ENCODE measurements at regions not wholly inside any gene's neighbourhood (a gene's known extent, or its start where the extent isn't known, plus 50 kb on each side); places are given as distances from the start of the nearest gene placed in this dataset.
A peak's percentile ranks its signal among the peaks of the same experiment; 100 is the strongest.

DNA sequence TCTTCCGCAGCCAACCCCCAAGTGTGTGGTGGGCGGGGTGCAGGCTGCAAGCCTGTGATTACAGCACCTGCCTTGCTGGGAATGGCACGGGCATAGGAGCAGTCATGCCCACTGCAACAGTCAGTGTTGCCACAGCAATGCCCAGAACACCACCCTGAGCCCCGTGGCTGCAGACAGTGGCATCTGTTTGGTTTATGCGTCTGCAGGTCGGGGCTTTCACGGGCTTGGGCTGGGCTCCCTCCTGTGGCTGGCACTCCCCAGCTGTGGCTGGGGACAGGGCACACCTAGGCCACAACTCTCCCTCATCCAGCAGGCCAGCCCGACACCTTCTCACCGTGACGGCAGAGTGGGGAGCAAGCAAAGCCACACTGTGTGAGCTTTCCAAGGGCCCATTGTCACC, 115.3 kb upstream of the C1QTNF9B start:
- TF ChIP-seq, protein P1, sequence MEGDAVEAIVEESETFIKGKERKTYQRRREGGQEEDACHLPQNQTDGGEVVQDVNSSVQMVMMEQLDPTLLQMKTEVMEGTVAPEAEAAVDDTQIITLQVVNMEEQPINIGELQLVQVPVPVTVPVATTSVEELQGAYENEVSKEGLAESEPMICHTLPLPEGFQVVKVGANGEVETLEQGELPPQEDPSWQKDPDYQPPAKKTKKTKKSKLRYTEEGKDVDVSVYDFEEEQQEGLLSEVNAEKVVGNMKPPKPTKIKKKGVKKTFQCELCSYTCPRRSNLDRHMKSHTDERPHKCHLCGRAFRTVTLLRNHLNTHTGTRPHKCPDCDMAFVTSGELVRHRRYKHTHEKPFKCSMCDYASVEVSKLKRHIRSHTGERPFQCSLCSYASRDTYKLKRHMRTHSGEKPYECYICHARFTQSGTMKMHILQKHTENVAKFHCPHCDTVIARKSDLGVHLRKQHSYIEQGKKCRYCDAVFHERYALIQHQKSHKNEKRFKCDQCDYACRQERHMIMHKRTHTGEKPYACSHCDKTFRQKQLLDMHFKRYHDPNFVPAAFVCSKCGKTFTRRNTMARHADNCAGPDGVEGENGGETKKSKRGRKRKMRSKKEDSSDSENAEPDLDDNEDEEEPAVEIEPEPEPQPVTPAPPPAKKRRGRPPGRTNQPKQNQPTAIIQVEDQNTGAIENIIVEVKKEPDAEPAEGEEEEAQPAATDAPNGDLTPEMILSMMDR (IDR thresholded peaks at IDR 0.05; ENCODE audit: unreplicated experiment in 3 of 3), result no peak
- peaks cover 3% of the 10 kb centered on the region for H3K27me3 Mint-ChIP-seq (ENCODE audit: low read depth)
- H3K36me3 Mint-ChIP-seq (ENCODE audit: low read depth), result no peaks in the 10 kb centered on the region
- peak overlapping the region in 1 of 3 experiments; percentile 72 for H3K27ac Mint-ChIP-seq
- no peaks in the 10 kb centered on the region for H3K9me3 Mint-ChIP-seq
- H3K4me3 Mint-ChIP-seq, result no peak overlapping the region
- H3K4me1 Mint-ChIP-seq, result no peaks in the 10 kb centered on the region

DNA sequence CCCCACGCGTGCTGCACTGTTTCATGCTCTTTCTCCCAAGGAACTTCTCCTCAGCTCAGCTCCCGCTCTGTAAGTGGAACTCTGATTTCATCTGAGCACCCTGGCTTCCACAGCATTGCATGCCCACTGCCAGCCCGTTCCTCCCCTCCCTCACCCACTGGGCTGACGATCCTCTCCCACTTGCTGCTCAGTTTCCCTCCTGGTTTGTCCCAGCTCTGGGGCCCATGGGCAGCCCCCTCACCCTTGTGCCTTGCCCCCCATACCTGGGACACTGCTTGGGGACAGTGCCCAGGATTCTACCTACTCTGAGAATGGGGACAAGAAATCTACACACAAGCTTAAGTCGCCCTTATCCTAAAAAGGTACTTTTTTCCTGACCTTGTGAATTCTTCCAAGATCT, 115.9 kb upstream of the C1QTNF9B start:
- Mint-ChIP-seq H3K27me3 (ENCODE audit: low read depth) (peaks cover 3% of the 10 kb centered on the region), H3K4me1 (no peaks in the 10 kb centered on the region), H3K9me3 (no peaks in the 10 kb centered on the region), H3K36me3 (ENCODE audit: low read depth) (no peaks in the 10 kb centered on the region), H3K27ac (peak overlapping the region in 1 of 3 experiments; percentile 72), H3K4me3 (no peak overlapping the region)
- TF ChIP-seq, protein P1 (IDR thresholded peaks at IDR 0.05; ENCODE audit: unreplicated experiment in 3 of 3), result no peak

DNA sequence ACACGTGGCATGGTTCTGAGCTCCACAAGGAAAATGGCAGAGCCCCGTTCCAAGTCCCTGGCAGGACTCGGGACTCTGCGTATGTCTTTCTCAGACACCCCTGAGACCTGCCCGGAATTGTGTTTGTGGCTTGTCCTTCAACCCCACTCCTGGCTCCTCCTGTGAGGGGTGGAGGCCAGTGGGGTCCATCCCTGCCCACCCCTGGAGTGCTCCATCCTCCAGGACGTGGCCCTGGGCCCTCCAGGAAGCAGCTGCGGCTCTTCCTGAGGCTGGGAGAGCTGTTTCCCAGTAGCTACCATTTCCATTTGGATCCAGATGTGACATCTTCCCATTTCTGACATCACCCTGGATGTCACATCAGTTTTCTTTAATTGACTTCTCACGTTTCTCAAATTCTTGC, 118.7 kb upstream of the C1QTNF9B start:
- Mint-ChIP-seq H3K4me3 (no peak overlapping the region), H3K9me3 (no peaks in the 10 kb centered on the region), H3K27ac (no peak overlapping the region), H3K4me1 (no peaks in the 10 kb centered on the region), H3K27me3 (ENCODE audit: low read depth) (peaks cover under 1% of the 10 kb centered on the region), H3K36me3 (ENCODE audit: low read depth) (no peaks in the 10 kb centered on the region)
- TF ChIP-seq, protein P1 (IDR thresholded peaks at IDR 0.05; ENCODE audit: unreplicated experiment in 3 of 3), result no peak

DNA sequence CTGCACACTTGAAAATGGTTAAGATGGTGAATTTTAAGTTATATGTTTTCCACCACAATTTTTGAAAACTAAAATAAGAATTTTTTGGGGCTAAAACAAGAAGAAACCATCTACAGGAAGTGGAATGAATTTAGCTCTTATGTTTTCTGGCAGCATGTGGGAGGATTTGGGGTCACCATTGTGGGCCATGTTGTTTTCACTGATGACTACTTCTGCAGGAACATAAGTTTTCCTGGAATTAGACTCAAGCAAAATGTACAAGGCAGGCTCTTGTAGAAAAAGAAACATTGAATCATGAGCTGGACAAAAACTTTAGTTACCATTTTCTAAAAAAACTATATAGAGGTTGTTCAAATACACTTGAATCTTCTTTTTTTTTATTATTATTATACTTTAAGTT, 125.3 kb upstream of the C1QTNF9B start:
- Mint-ChIP-seq H3K27ac (peak overlapping the region; percentile 28 to 77 (median 52)), H3K27me3 (ENCODE audit: low read depth) (no peaks in the 10 kb centered on the region), H3K36me3 (ENCODE audit: low read depth) (peaks cover 4% of the 10 kb centered on the region), H3K9me3 (no peaks in the 10 kb centered on the region), H3K4me1 (no peaks in the 10 kb centered on the region), H3K4me3 (no peak overlapping the region)
- TF ChIP-seq, protein P1 (IDR thresholded peaks at IDR 0.05; ENCODE audit: unreplicated experiment in 3 of 3), result no peak

DNA sequence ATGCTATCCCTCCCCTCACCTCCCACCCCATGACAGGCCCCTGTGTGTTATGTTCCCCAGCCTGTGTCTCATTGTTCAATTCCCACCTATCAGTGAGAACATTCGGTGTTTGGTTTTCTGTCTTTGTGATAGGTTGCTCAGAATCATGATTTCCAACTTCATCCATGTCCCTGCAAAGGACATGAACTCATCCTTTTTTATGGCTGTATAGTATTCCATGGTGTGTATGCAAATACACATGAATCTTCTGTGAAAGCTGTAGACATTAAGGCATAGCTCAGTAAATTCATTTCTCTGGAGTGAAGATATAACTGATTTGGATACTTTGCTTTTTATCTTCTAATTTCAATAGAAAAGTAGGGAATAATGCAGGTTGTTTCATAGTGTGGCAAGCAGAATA, 125.8 kb upstream of the C1QTNF9B start:
- no peaks in the 10 kb centered on the region for H3K4me1 Mint-ChIP-seq
- no peaks in the 10 kb centered on the region for H3K27me3 Mint-ChIP-seq (ENCODE audit: low read depth)
- TF ChIP-seq, protein P1 (IDR thresholded peaks at IDR 0.05; ENCODE audit: unreplicated experiment in 3 of 3), result no peak
- peak overlapping the region in 1 of 3 experiments; percentile 77 for H3K27ac Mint-ChIP-seq
- peaks cover 4% of the 10 kb centered on the region for H3K36me3 Mint-ChIP-seq (ENCODE audit: low read depth)
- H3K9me3 Mint-ChIP-seq, result no peaks in the 10 kb centered on the region
- H3K4me3 Mint-ChIP-seq, result no peak overlapping the region

DNA sequence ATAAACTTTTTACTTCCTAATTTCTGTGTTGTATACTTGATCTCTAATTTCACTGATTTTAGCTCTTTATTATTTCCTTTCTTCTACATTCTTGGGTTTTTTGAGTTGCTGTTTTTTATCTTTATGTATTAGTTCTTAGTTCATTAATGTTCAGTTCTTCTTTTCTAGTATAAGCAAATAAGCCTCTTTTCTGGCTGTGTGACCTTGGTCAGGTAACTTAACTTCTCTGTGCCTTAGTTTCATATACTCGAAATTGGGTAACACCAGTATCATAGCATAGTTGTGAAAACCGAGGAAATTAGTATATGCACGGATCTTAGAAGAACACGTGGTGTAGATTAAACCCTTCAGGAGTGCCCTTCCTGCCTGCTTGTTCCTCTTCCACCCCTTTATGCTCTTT, 130.2 kb upstream of the C1QTNF9B start:
- no peaks in the 10 kb centered on the region for H3K27me3 Mint-ChIP-seq (ENCODE audit: low read depth)
- H3K4me3 Mint-ChIP-seq, result no peak overlapping the region
- H3K9me3 Mint-ChIP-seq, result no peaks in the 10 kb centered on the region
- H3K4me1 Mint-ChIP-seq, result peaks cover 14% of the 10 kb centered on the region
- H3K36me3 Mint-ChIP-seq (ENCODE audit: low read depth), result peaks cover 4% of the 10 kb centered on the region
- TF ChIP-seq, protein P1 (IDR thresholded peaks at IDR 0.05; ENCODE audit: unreplicated experiment in 3 of 3), result no peak
- H3K27ac Mint-ChIP-seq, result no peak overlapping the region
